ENCODE measurements at regions not wholly inside any gene's neighbourhood (a gene's known extent, or its start where the extent isn't known, plus 50 kb on each side); places are given as distances from the start of the nearest gene placed in this dataset.

DNA sequence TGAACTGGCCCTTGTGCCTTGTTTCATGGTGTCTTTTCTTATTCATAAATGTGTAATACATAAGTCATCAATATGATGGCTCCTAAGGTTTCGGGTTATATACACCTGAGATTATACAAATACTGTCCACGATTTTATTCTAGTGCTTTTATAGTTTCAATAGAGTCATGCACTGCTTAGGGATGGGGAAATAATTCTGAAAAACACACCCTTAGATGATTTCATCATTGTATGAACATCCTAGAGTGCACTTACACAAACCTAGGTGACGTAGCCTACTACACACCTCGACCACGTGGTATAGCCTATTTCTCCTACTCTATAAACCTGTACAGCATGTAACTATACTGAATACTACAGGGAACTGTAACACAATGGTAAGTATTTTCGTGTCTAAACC, 988.8 kb upstream of the NR2F2 start (continued):
- TF ChIP-seq STAT1 (IDR thresholded peaks at IDR 0.05; ENCODE audit: unreplicated experiment) (no peak), CREB1 (CRISPR knock-in tag; IDR thresholded peaks at IDR 0.05; ENCODE audit: low read depth) (no peak)

GRCh38 chr15:95345867-95346266, 984.6 kb upstream of the NR2F2 start:
- Histone ChIP-seq H3K4me2 (no peak overlapping the region), H2AFZ (no peak overlapping the region), H3K4me1 (ENCODE audit: insufficient read depth) (no peaks in the 10 kb centered on the region), H3F3A (replicated peaks; ENCODE audit: low read depth) (no peaks in the 10 kb centered on the region), H3K27me3 (ENCODE audit: insufficient read depth) (no peaks in the 10 kb centered on the region), H3K79me2 (replicated peaks; ENCODE audit: insufficient read depth) (no peaks in the 10 kb centered on the region), H3K36me3 (ENCODE audit: insufficient read depth) (no peaks in the 10 kb centered on the region), H3K27ac (ENCODE audit: low read depth) (no peak overlapping the region), H3K4me3 (no peak overlapping the region), H3K9me2 (ENCODE audit: insufficient read depth) (peaks cover 6% of the 10 kb centered on the region; the same call in 1 of the 2 replicates), H4K20me1 (replicated peaks; ENCODE audit: insufficient read depth) (no peaks in the 10 kb centered on the region)
- TF ChIP-seq STAT1 (IDR thresholded peaks at IDR 0.05; ENCODE audit: unreplicated experiment) = no peak
- no peak for TF ChIP-seq EZH2 (IDR thresholded peaks at IDR 0.05; ENCODE audit: low read depth, unreplicated experiment)
- TF ChIP-seq ZNF462 (CRISPR knock-in tag; IDR thresholded peaks at IDR 0.05) = no peak
- no peak for TF ChIP-seq ZNF331 (CRISPR knock-in tag; IDR thresholded peaks at IDR 0.05; ENCODE audit: low read depth)
- no peak for TF ChIP-seq POLR2AphosphoS5 (IDR thresholded peaks at IDR 0.05; ENCODE audit: low read depth)
- TF ChIP-seq CREB1 (CRISPR knock-in tag; IDR thresholded peaks at IDR 0.05; ENCODE audit: low read depth) = no peak
- TF ChIP-seq NANOG (IDR thresholded peaks at IDR 0.05; ENCODE audit: borderline replicate concordance) = no peak
- H3K4me1 Mint-ChIP-seq = peaks cover 7% of the 10 kb centered on the region
- ATAC-seq (no peak), DNase-seq (ENCODE audit: low spot score) (no peak)
- H3K4me3 Mint-ChIP-seq = no peak overlapping the region
- H3K36me3 Mint-ChIP-seq (ENCODE audit: low read depth) = no peaks in the 10 kb centered on the region
- H3K27me3 Mint-ChIP-seq (ENCODE audit: insufficient read depth, low read depth, poor library complexity) = no peaks in the 10 kb centered on the region
- H3K27ac Mint-ChIP-seq = no peak overlapping the region
- no peaks in the 10 kb centered on the region; the same call in 2 of the 3 replicates for H3K9me3 Mint-ChIP-seq
